ENCODE measurements at regions not wholly inside any gene's neighbourhood (a gene's known extent, or its start where the extent isn't known, plus 50 kb on each side); places are given as distances from the start of the nearest gene placed in this dataset.

- TF ChIP-seq, protein P1, sequence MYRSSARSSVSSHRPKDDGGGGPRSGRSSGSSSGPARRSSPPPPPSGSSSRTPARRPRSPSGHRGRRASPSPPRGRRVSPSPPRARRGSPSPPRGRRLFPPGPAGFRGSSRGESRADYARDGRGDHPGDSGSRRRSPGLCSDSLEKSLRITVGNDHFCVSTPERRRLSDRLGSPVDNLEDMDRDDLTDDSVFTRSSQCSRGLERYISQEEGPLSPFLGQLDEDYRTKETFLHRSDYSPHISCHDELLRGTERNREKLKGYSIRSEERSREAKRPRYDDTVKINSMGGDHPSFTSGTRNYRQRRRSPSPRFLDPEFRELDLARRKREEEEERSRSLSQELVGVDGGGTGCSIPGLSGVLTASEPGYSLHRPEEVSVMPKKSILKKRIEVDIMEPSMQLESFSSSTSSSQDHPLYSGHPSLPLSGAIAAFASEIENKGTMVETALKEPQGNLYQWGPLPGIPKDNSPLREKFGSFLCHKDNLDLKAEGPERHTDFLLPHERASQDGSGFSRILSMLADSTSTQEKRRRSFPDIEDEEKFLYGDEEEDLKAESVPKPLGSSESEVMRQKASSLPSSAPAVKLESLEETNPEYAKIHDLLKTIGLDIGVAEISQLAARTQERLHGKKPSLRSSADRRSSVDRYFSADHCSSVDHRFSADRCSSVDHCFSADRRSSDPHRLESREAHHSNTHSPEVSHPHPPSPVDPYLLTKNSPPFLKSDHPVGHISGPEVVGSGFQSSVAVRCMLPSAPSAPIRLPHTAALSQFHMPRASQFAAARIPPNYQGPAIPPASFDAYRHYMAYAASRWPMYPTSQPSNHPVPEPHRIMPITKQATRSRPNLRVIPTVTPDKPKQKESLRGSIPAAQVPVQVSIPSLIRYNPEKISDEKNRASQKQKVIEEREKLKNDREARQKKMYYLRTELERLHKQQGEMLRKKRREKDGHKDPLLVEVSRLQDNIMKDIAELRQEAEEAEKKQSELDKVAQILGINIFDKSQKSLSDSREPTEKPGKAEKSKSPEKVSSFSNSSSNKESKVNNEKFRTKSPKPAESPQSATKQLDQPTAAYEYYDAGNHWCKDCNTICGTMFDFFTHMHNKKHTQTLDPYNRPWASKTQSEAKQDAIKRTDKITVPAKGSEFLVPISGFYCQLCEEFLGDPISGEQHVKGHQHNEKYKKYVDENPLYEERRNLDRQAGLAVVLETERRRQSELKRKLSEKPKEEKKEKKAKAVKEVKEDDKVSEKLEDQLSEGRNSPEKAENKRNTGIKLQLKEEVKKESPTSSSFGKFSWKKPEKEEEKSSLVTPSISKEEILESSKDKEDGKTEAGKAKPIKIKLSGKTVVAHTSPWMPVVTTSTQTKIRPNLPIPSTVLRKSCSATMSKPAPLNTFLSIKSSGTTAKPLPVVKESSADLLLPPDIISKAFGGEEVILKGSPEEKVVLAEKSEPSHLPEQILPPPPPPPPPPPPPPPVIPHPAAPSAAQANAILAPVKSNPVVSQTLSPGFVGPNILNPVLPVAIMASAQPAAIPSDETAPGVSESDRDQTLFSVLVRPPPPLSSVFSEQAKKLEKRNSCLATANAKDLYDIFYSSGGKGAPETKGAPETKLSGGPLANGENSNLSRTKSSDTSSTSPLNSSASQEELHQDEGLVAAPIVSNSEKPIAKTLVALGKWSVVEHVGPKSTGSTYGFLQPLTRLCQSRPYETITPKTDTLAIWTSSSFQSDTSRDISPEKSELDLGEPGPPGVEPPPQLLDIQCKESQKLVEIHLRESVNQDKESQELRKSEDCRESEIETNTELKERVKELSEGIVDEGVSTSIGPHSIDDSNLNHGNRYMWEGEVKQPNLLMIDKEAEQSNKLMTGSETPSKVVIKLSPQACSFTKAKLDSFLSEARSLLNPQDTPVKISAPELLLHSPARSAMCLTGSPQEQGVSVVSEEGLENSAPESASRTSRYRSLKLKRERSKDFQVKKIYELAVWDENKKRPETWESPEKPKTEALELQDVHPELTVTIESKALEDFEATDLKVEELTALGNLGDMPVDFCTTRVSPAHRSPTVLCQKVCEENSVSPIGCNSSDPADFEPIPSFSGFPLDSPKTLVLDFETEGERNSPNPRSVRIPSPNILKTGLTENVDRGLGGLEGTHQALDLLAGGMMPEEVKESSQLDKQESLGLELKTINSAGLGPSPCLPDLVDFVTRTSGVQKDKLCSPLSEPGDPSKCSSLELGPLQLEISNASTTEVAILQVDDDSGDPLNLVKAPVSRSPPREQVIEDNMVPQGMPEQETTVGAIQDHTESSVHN (CRISPR knock-in tag; IDR thresholded peaks at IDR 0.05) = no peak
- TF ChIP-seq ZBTB3 (CRISPR knock-in tag; IDR thresholded peaks at IDR 0.05; ENCODE audit: borderline replicate concordance, low read depth) = no peak
- no peak for TF ChIP-seq TRIM24 (CRISPR knock-in tag; IDR thresholded peaks at IDR 0.05)
- TF ChIP-seq YY1 (IDR thresholded peaks at IDR 0.05; ENCODE audit: insufficient read depth, insufficient replicate concordance, low read depth, low read length) = no peak
- TF ChIP-seq TCF7 (IDR thresholded peaks at IDR 0.05; ENCODE audit: low read depth) = no peak
- no peak for TF ChIP-seq SIN3B (IDR thresholded peaks at IDR 0.05; ENCODE audit: low read length)
- TF ChIP-seq ELF3 (CRISPR knock-in tag; IDR thresholded peaks at IDR 0.05) = no peak
- no peak for TF ChIP-seq ZNF205 (CRISPR knock-in tag; IDR thresholded peaks at IDR 0.05)
Observed at GRCh38 chr13:47111499-47111898, 214.6 kb upstream of the HTR2A start (continued).

Data from HepG2 (cell line).